ENCODE measurements at regions not wholly inside any gene's neighbourhood (a gene's known extent, or its start where the extent isn't known, plus 50 kb on each side); places are given as distances from the start of the nearest gene placed in this dataset.
"Not testable (repeated sequence)": the region's sequence is repeated elsewhere in the genome, so short reads cannot be mapped to it uniquely, and the experiment has no call there.

- no peak for DNase-seq
Measured at GRCh38 chrX:6990552-6991193, 156.8 kb upstream of the STS start.

- no peak for DNase-seq
Measured at GRCh38 chrX:6989858-6990257, 157.7 kb upstream of the STS start.

- DNase-seq: not testable (repeated sequence)
Measured at GRCh38 chrX:6988694-6989093, 158.8 kb upstream of the STS start.

GRCh38 chrX:6986915-6987314 is 160.6 kb upstream of the STS start:
- no peak for DNase-seq

- no peak for DNase-seq
Measured at GRCh38 chrX:6985537-6985936, 162.0 kb upstream of the STS start.

- DNase-seq: no peak
Measured at GRCh38 chrX:6983207-6983955, 164.1 kb upstream of the STS start.

- DNase-seq: no peak
Measured at GRCh38 chrX:6981718-6982406, 165.7 kb upstream of the STS start.

- DNase-seq: no peak
Measured at GRCh38 chrX:6980981-6981380, 166.5 kb upstream of the STS start.

GRCh38 chrX:6968231-6968630 is 179.3 kb upstream of the STS start:
- no peak for DNase-seq

GRCh38 chrX:6965729-6966128 is 181.8 kb upstream of the STS start:
- DNase-seq: no peak

- DNase-seq: no peak
Measured at GRCh38 chrX:6962006-6962355, 185.5 kb upstream of the STS start.

GRCh38 chrX:6961286-6962005 is 186.1 kb upstream of the STS start:
- no peak for DNase-seq

GRCh38 chrX:6959006-6959405 is 188.5 kb upstream of the STS start:
- no peak for DNase-seq

GRCh38 chrX:6954836-6955235 is 192.7 kb upstream of the STS start:
- DNase-seq: no peak

- no peak for DNase-seq
Measured at GRCh38 chrX:6946168-6946567, 201.3 kb upstream of the STS start.

GRCh38 chrX:6941041-6941440 is 206.5 kb upstream of the STS start:
- DNase-seq: no peak

- not testable (repeated sequence) for DNase-seq
Measured at GRCh38 chrX:6932942-6933341, 214.6 kb upstream of the STS start.

- no peak for DNase-seq
Measured at GRCh38 chrX:6930307-6930849, 217.1 kb upstream of the STS start.

GRCh38 chrX:6924443-6925077 is 223.0 kb upstream of the STS start:
- no peak for DNase-seq

GRCh38 chrX:6917666-6918065 is 229.8 kb upstream of the STS start:
- DNase-seq: no peak

- no peak for DNase-seq
Measured at GRCh38 chrX:6910218-6910617, 237.3 kb upstream of the STS start.

- DNase-seq: no peak
Measured at GRCh38 chrX:6909396-6909795, 238.1 kb upstream of the STS start.

Measured in right lung (tissue), 2 donors.